ENCODE measurements at regions not wholly inside any gene's neighbourhood (a gene's known extent, or its start where the extent isn't known, plus 50 kb on each side); places are given as distances from the start of the nearest gene placed in this dataset.

- Mint-ChIP-seq H3K36me3 (ENCODE audit: unreplicated experiment) (no peaks in the 10 kb centered on the region), H3K4me1 (ENCODE audit: unreplicated experiment) (no peaks in the 10 kb centered on the region), H3K4me3 (ENCODE audit: unreplicated experiment) (no peak overlapping the region), H3K27ac (ENCODE audit: unreplicated experiment) (no peak overlapping the region), H3K27me3 (ENCODE audit: unreplicated experiment) (peaks cover 6% of the 10 kb centered on the region), H3K9me3 (ENCODE audit: unreplicated experiment) (peaks cover 6% of the 10 kb centered on the region)
- no peak for DNase-seq (ENCODE audit: extremely low spot score, unreplicated experiment)
- TF ChIP-seq, protein P1, sequence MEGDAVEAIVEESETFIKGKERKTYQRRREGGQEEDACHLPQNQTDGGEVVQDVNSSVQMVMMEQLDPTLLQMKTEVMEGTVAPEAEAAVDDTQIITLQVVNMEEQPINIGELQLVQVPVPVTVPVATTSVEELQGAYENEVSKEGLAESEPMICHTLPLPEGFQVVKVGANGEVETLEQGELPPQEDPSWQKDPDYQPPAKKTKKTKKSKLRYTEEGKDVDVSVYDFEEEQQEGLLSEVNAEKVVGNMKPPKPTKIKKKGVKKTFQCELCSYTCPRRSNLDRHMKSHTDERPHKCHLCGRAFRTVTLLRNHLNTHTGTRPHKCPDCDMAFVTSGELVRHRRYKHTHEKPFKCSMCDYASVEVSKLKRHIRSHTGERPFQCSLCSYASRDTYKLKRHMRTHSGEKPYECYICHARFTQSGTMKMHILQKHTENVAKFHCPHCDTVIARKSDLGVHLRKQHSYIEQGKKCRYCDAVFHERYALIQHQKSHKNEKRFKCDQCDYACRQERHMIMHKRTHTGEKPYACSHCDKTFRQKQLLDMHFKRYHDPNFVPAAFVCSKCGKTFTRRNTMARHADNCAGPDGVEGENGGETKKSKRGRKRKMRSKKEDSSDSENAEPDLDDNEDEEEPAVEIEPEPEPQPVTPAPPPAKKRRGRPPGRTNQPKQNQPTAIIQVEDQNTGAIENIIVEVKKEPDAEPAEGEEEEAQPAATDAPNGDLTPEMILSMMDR (IDR thresholded peaks at IDR 0.05), result no peak
These were observed 449.1 kb upstream of the DAB1 start for GRCh38 chr1:57872913-57873312.

GRCh38 chr1:57868908-57869307 lies 445.0 kb upstream of the DAB1 start:
- Mint-ChIP-seq H3K27me3 (ENCODE audit: unreplicated experiment) (peaks cover 4% of the 10 kb centered on the region), H3K4me1 (ENCODE audit: unreplicated experiment) (no peaks in the 10 kb centered on the region), H3K4me3 (ENCODE audit: unreplicated experiment) (no peak overlapping the region), H3K36me3 (ENCODE audit: unreplicated experiment) (no peaks in the 10 kb centered on the region), H3K9me3 (ENCODE audit: unreplicated experiment) (peaks cover 6% of the 10 kb centered on the region), H3K27ac (ENCODE audit: unreplicated experiment) (no peak overlapping the region)
- no peak for DNase-seq (ENCODE audit: extremely low spot score, unreplicated experiment)
- TF ChIP-seq, protein P1 (IDR thresholded peaks at IDR 0.05), result no peak

DNA sequence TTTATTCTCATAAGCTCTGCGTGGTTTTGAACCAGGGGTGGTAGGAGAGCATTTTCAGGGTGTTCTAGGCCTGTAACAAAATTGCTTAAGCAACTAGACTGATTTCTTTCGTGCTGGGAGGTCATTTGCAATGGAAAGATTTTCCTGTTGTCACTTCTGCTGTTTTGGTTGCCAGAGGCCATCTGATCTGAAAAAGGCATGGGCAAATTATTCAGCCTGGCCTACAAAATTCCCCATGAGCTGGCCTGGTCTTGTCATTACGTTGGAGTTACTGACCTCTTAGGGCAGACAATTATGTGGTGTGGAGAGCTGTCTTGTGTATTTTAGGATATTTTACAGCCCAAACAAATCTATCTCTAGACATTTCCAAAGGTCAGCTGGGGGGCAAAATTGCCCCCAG lies 444.4 kb upstream of the DAB1 start:
- H3K27ac Mint-ChIP-seq (ENCODE audit: unreplicated experiment), result no peak overlapping the region
- no peaks in the 10 kb centered on the region for H3K36me3 Mint-ChIP-seq (ENCODE audit: unreplicated experiment)
- DNase-seq (ENCODE audit: extremely low spot score, unreplicated experiment), result no peak
- H3K9me3 Mint-ChIP-seq (ENCODE audit: unreplicated experiment), result peaks cover 6% of the 10 kb centered on the region
- no peaks in the 10 kb centered on the region for H3K4me1 Mint-ChIP-seq (ENCODE audit: unreplicated experiment)
- no peak overlapping the region for H3K4me3 Mint-ChIP-seq (ENCODE audit: unreplicated experiment)
- peaks cover 3% of the 10 kb centered on the region for H3K27me3 Mint-ChIP-seq (ENCODE audit: unreplicated experiment)
- TF ChIP-seq, protein P1 (IDR thresholded peaks at IDR 0.05), result no peak

GRCh38 chr1:57866998-57867397 lies 443.1 kb upstream of the DAB1 start:
- H3K4me3 Mint-ChIP-seq (ENCODE audit: unreplicated experiment), result no peak overlapping the region
- no peaks in the 10 kb centered on the region for H3K27me3 Mint-ChIP-seq (ENCODE audit: unreplicated experiment)
- no peak overlapping the region for H3K27ac Mint-ChIP-seq (ENCODE audit: unreplicated experiment)
- H3K36me3 Mint-ChIP-seq (ENCODE audit: unreplicated experiment), result no peaks in the 10 kb centered on the region
- no peaks in the 10 kb centered on the region for H3K4me1 Mint-ChIP-seq (ENCODE audit: unreplicated experiment)
- no peaks in the 10 kb centered on the region for H3K9me3 Mint-ChIP-seq (ENCODE audit: unreplicated experiment)
- DNase-seq (ENCODE audit: extremely low spot score, unreplicated experiment), result no peak
- TF ChIP-seq, protein P1 (IDR thresholded peaks at IDR 0.05), result no peak

DNA sequence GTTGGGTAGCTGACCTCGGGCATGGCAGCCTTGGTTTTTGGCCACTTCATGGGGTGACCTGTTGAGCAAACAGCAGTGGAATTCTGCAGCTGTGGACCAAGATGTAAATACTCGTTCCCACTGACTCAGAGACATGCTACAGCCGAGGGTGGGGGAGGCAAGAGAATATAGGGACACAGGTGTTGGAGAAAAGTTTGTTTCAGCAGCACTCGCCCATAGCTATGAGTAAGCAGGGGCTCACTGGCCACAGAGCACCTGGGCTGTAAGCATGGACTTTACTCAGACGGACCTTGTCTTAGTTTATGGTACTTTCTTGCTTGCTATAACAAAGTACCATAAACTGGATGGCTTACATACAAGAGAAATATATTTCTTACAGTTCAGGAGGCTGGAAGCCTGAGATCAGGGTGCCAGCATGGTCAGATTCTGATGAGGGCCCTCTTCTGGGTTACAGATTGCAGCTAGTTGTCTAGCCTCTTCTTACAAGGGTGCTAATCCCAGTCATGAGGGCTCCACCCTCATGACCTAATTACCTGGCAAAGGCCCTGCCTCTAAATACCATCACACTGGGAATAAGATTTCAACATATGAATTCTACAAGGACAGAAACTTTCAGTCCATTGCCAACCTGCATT lies 437.2 kb upstream of the DAB1 start:
- Mint-ChIP-seq H3K9me3 (ENCODE audit: unreplicated experiment) (no peaks in the 10 kb centered on the region), H3K36me3 (ENCODE audit: unreplicated experiment) (no peaks in the 10 kb centered on the region), H3K27ac (ENCODE audit: unreplicated experiment) (no peak overlapping the region), H3K4me3 (ENCODE audit: unreplicated experiment) (no peak overlapping the region), H3K27me3 (ENCODE audit: unreplicated experiment) (no peaks in the 10 kb centered on the region), H3K4me1 (ENCODE audit: unreplicated experiment) (no peaks in the 10 kb centered on the region)
- TF ChIP-seq, protein P1 (IDR thresholded peaks at IDR 0.05), result no peak
- no peak for DNase-seq (ENCODE audit: extremely low spot score, unreplicated experiment)

All from osteocyte (in vitro differentiated cells).